ENCODE measurements at regions not wholly inside any gene's neighbourhood (a gene's known extent, or its start where the extent isn't known, plus 50 kb on each side); places are given as distances from the start of the nearest gene placed in this dataset.

DNA sequence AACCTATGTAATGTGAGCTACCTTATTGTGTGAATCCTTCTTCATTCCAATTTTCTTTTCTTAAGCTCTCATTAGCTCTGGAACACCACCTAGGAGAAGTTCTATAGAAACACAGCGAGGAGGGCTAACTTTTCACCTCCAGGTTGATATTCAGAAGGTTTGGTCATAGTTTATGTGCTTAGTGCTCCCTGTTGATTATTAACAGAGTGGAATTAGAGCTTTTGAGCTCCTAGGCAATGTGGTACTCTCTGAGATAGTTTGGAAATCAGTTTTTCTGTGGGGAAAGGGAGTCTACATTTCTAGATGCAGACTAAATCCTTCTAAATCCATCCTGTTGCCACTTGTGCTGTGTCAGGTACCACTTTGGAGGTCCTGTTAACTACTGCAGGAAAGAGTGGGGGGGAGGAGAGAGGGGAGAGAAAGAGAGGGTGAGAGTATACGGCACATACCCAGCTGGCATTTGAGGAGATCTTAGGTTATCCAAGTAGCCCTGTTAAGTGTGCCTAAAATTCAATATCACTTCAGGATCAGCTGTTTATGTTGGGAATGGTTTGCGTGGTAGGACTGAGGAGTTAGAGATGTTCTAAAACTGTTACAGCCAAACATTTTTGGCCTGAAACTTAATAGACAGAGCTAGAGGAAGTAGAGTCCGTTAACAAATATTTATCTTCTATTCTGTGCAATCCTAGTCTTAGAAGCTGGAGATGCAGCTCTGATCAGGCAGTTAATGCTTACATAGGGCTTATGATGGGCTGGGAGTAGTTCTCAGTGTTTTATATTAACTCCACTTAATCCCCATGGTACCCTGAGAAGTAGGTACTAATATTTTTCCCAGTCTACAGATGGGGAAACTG lies 117.5 kb upstream of the PROK2 start:
- peak; percentile 56 for DNase-seq (ENCODE audit: low read depth)

DNA sequence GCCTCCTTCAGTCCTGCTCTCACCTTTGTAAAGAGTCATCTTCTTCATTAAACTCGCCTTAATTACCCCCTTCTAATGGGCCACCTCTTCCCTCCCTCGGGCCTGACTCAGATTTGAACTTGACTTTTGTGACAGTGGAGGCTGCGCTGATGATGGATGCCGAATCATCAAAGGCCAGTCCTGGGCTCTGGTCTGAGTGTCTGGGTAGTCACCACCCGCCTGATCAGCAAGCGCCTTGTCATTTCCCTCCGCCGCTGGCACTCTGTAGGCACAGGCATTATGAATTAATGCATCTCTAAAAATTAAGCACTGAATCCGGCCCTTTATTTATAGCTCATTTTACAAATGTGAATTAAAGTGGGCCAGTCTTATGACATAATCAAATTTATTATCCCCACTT lies 116.7 kb upstream of the PROK2 start:
- DNase-seq (ENCODE audit: low read depth), result no peak

DNA sequence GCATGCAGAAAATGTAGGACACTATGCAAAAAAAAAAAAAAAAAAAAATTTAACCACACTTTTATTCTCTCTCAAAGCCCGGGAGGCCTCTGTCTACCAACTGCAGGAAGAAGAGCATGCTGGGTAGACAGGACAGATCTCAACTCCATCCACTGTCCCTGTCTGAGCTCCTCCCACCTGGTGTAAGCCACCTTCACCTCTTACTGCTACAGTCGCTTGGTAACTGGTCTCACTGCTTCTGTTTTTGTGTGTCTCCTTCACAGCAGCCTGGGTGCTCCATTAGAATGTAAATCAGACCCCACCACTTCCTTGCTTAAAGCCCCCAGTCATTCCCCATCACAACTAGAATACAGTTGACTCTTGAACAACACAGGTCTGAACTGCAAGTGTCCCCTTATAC lies 115.1 kb upstream of the PROK2 start:
- DNase-seq (ENCODE audit: low read depth), result no peak

DNA sequence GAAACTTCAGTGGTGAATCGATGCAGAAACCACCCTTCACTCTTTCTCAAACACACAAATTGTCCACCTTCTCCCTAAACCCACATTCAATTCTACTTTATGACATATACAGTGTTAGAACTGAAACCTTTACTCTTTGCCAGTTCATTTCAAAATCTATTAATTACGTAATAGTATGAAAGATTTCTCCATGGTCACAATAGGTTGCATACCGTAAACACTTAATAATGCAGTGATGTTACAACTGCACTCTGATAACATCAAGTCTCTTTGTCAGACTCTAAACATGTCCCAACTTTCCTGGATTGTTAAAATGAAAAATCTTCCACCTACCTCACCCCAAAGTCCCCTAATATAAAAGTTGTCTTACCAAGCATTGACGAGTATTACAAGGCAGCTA lies 111.8 kb upstream of the PROK2 start:
- DNase-seq (ENCODE audit: low read depth), result no peak

DNA sequence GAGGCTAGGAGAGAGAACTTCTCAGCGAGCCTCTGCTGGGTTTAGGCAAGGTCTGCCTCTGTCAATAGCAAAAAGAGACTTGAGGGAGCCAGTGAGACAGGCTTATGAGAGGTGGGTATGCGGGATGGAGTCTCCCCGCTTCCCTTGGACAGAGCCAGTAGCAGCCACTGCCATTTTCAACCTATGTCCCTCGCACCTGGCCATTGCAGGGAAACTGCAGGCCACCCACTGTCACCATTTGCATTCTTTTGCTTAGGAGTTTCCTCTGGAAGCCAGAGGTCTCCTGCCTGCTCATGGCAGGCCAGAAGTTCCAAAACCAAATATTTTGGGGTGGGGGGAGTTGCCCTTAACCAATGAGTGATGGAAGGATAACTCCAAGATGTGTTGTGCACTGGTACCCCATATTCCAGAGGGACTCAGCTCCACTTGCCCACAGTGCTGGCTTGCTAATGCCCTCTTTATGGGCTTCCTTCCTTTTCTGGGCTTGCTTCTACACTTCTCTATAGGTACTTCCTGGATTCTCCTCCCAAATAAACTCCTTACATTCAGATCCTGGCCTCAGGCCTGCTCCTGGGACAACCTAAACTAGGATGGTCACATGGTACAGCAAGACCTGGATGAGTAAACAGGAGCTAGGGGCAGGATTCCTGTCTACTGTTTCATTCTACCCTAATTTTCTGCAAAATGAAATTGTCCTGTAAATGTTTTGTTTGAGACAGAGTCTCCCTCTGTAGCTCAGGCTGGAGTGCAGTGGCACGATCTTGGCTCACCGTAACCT lies 108.9 kb upstream of the PROK2 start:
- no peak for DNase-seq (ENCODE audit: low read depth)

DNA sequence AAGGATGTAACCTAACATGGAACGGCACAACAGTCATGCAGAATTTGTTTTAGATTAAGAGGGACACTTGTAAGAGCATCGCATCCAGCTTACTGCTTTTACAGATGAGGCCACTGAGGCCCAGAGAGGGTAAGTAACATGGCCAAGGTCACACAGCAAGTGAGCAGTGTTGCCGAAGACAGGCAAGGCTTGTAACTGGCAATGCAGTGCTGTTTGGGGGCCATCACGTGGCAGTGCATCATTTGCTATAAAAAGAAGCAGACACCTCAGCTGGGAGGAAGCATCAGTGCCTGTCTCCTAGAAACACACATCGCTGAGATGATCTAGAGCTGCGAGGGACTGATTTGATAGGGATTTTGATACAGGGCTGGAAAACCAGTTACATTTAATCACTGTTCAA lies 108.2 kb upstream of the PROK2 start:
- no peak for DNase-seq (ENCODE audit: low read depth)

DNA sequence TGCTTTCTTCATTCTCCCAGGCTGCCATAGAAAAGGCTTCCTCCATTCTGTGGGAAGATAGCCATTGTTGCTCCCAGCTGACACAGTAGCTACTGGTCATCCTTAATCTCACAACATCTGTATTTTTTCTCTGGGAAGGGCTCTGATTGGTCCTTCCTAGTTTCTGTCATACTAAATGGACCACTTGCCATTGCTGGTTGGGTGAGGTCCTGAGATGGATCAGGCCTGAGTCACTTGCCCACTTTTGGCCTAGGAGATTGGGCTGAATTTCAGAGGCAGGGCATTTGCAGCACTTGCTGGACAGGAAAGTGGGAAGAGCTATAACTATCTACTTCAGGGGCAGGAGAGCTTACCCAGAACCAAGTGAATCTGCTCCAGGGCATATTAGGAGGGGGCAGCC lies 106.5 kb upstream of the PROK2 start:
- no peak for DNase-seq (ENCODE audit: low read depth)

DNA sequence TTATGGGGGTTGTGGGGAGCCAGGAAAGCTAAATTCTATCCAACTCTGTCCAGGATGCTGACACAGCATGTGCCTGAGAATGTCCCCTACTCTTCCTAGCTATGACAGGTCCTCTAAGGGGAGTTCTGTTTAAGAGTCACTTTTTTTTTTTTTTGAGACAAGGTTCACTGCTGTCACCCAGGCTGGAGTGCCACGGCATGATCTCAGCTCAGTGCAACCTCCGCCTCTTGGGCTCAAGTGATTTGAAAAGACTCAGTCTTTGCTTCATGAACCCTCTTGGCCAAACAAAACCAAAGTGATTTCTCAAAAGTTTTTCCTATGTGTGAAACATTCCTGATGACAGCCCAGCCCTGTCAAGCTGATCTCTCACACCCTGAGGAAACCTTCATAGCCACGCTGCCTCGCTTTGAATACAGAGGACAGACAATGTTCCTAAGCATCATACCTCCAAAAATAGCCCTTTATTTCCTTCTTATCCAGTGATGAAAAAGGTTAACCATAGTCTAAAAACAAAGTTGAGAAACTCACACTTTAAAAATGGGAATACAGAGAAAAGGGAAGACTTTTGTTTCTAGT lies 105.5 kb upstream of the PROK2 start:
- no peak for DNase-seq (ENCODE audit: low read depth)

DNA sequence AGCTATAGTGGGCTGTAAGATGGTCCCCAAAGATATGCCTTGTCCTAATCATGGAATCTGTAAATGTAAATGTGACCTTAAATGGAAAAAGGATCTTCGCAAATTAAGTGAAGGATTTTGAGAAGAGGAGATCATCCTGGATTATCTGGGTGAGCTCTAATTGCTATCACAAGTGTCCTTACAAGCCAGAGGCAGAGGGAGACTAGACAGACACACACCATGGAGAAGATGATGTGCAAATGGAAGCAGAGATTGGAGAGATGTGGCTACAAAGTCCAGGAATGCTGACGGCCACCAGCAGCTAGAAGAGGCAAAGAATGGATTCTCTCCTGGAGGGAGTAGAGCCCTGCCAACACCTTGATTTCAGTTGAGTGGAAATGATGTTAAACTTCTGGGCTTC lies 102.3 kb upstream of the PROK2 start:
- no peak for DNase-seq (ENCODE audit: low read depth)

DNA sequence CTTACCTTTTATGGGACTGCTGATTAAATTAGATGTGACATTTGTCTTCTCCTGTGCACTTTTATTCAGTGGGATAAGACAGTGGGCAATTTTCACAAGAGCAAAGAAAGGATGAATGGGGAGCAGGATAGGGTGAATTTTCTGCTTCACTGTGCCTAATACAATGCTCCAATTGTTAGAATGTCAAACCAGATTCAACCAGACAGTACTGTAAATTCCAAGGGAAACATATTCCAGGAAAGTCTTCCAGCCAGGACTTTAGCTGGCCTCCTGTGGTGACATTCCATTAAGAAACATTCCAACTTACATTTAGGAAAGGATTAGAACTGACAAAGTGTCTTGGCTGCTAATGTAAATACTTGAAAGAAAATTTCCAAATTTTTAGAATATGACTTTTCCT lies 100.1 kb upstream of the PROK2 start:
- DNase-seq (ENCODE audit: low read depth), result peak; percentile 40

DNA sequence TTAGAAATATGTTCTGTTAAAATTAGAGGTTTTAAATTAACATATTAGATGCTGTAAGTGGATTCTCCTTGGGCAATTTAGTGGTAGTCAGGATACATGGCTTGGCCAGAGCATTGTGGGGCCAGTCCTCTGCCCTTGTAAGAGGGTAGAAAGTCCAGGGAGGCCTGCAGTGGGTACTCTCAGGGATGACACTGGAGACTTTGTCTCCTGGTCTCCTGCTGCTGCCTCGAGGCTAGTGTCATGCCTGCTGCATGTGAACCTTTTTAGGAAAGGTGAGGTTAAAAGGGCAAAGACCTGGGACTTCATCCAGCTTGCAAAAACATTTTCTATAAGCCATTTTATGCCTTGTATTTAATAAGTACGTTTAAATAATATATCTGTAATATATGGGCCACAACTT lies 96.8 kb upstream of the PROK2 start:
- no peak for DNase-seq (ENCODE audit: low read depth)

DNA sequence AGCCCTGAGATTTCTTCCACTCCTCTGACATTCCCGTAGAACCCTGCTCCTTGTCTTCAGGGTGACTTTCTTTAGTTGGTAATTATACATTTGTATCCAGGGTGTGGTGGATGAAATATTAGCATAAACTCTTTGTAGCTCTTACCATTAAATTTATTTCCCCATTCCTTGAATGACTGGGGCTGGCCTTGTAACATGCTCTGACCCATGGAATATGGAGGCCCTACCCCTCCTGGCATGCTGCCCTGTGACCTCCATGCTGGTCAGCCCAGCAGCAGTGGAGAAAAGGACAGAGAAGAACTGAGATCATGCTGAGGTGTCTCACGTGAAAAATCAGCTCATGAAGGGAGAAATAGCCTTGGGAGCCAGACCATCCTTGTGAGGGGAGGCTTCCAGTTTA lies 96.1 kb upstream of the PROK2 start:
- DNase-seq (ENCODE audit: low read depth), result peak; percentile 54

DNA sequence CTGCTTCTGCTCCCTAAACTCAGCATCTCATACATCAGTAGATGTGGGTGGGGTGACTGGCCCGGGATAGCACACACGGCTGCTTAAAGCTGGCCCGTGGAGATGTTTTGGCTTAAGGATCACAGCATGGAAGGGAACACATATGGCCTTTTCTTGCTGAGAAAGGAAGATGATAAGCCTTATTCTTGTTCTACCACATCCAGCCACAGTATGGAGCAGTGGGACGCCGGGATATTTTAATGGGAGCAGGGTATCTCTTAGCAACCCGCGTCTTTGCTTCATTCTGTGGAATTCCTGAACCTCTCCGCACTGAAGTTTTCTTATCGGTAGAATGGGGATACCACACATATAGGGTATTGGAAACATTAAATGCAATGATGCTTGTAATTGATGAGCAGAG lies 94.1 kb upstream of the PROK2 start:
- DNase-seq (ENCODE audit: low read depth), result no peak

DNA sequence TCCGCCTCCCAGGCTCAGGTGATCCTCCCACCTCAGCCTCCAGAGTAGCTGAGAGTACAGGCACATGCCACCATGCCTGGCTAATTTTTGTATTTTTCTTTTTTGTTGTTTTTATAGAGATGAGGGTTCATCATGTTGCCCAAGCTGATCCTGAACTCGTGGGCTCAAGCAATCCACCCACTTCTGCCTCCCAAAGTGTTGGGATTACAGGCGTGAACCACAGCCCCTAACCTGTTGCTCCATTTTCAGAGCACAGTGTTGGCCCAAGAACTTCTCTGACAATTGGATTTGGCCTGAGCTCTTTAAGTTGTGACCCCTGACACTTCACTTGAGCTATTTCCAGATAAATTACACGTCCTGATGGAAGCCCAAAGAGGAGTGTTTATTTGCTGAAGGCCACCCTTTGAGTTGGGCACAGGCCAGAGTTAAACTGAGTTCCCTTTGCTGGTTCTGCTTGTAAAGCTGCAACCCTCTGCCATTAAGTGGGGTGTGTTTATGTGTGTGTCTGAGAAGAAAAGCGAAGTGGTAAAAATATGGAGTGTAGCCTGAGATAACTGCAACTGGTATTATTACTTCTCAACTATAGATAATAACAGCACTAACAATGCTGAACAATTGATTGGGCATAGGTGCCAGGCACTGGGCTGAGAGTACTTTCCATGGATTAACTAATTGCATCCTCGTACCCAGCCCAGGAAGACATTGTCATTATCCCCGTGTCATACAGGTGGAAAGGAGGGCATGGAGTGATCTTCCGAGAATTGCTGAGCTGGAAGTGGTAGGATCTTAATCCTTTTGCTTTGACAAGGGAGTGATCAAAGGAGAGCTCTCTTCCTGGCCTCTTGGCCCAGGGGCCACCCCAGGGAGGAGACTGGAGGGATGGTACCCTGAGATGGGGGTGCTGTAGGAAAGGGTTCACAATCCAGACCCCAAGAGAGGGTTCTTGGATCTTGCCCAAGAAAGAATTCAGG lies 91.5 kb upstream of the PROK2 start:
- DNase-seq (ENCODE audit: low read depth), result no peak

DNA sequence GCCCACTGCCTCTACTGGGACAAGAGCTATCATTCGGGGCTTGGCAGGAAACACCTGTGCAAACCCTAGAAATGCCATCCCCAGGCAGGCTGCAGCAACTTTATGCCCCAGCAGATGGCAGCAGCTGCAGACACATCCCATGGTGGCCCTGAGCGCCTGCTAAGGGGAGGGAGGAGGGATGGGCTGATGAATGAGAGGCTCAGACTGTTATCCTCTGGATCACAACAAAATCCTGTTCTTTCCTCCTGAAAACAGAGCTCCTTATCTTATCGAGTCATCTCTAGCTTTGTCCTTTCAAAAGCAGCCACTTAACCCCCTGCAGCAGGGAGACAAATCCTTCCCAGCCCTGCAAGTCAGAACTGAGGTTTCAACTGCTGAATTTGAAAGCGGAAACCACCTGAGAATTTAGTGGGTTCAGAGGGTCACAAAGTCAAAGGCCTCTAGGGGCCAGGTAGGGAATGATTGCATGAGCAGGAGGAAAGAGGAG lies 90.6 kb upstream of the PROK2 start:
- DNase-seq (ENCODE audit: low read depth), result peak; percentile 38

DNA sequence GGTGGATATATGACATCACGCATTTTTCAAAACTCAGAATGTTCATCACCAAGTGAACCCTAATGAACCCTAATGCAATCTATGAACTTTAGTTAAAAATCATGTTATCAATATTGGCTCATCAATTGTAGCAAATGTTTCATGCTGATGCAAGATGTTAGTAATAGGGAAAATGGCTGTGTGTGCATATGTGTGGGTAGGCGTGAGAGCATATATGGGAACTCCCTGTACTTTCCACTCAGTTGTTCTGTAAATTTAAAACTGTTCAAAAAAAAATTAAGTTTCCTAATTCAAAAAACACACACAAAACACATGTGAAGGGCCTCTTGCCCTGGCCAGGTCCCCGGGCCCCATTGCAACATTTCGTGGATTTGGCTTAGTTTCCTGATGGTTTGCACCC lies 89.7 kb upstream of the PROK2 start:
- DNase-seq (ENCODE audit: low read depth), result no peak

DNA sequence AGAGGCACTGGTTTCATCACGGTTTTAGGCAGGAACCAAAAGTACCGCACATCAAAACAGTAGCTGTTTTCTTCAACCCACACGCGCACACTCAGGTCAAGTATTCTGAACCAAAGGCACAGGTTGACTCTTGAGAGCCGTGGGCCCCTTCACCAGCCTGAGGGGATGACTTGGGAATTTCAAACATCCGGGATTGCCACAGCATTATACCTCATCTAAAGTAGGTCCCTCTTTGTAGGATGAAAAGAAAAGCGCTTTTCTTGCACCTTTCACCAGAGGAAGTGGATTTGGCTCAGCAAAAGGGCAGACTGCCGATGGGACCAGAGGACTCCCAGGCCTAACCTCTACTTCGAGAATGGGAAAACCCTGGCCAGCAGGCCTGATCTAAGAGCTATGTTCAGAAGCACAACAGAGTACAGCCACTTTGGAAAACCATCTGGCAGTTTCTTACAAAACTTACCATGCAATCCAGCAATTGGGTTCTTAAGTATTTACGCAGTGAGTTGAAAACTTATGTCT lies 88.2 kb upstream of the PROK2 start:
- peak; percentile 67 for DNase-seq (ENCODE audit: low read depth)

DNA sequence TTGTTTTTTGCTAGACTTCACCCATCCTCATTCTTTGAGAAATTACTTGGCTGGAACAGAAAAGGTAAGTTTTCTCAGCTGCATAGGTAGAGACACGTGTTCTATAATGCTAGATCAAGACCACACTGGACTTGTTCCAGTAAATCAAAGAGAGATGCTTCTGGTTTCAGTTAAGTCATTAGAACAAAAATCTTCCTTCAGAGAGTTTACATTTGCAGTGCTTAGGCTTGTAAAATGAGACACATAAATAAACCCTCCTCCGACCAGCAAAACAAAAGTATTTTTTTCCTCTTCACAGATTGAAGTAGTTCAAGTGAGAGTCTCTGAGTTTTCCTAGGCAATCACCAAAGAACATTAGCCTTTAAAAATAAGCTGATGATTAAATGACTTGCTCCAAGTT lies 87.3 kb upstream of the PROK2 start:
- no peak for DNase-seq (ENCODE audit: low read depth)

DNA sequence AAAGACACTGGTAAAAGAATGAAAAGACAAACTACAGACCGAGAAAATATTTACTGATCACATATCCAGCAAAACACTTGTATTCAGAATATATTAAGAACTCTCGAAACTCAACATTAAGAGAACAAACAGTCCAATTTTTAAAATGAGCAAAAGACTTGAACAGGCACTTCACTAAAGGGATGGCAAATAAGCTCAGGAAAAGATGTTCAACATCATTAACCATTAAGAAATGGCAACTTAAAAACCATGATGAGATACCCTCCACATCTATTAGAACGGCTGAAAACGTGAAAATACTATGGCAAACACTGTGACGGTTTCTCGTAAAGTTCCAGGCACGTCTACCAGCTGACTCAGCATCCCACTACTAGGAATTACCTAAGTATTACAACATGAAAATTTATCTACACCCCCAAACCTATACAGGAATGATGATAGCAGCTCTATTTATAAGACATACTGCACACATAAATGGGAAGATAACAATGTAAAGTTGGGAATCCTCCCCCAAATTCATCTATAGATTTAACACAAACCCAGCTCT lies 86.1 kb upstream of the PROK2 start:
- no peak for DNase-seq (ENCODE audit: low read depth)

DNA sequence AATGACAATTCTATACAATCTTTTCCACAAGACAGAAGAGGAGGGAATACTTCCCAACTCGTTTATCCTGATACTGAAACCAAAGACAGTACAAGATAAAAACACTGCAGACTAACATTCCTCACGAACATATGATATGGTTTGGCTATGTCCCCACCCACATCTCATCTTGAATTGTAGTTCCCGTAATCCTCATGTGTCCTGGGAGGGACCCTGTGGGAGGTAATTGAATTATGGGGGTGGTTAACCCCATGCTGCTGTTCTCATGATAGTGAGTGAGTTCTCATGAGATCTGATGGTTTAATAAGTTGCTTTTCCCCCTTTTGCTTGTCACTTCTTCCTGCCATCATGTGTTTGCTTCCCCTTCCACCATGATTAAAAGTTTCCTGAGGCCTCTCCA lies 83.9 kb upstream of the PROK2 start:
- DNase-seq (ENCODE audit: low read depth), result no peak

DNA sequence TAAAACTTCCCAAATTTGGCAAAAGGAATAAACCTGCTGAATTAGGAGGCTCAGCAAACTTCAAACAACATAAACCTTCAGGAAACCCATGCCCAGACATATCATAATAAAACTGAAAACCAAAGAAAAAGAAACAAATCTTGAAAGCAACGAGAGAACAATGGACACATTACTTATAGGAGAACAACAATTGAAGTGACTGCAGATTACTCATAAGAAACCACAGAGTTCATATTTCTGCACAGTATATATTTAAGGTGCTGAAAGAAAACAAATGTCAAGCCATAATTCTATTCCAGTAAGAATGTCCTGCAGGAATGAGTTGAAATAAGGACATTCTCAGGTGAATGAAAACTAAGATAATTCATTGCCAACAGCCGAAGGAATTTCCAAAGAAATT lies 80.8 kb upstream of the PROK2 start:
- no peak for DNase-seq (ENCODE audit: low read depth)

Measured in renal cortical epithelial cell (primary cell).